GM21515 (cell line): ENCODE measurements at regions not wholly inside any gene's neighbourhood (a gene's known extent, or its start where the extent isn't known, plus 50 kb on each side); places are given as distances from the start of the nearest gene placed in this dataset.

Experiments used
- ATAC-seq: cut with Tn5 transposase; IDR thresholded peaks from one replicate; pipeline ENCODE4 v1.9.1; 2021; ENCODE audit not compliant: unreplicated experiment

- no peak for ATAC-seq
Observed at GRCh38 chr6:78565997-78566396, 301.4 kb upstream of the IRAK1BP1 start.

GRCh38 chr6:78570044-78570443 is 297.3 kb upstream of the IRAK1BP1 start:
- no peak for ATAC-seq

DNA sequence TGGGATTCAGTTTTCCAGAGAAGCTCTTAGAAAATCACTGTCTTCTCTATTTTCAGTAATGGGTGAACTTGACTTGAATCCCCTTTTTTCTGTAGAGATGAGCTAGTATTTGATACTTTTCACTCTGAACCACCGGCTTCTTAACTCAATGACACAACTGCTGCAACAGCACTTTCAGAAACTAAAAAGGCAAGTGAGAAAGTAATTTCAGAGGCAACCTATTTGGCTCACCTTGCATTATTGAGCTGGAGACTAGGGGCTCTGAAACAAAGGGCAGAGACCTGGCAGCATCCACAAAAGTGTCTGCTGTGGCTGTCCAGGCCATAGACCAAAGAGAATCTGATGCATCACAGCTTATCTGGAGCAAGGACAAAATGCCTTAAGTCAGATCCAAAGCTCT is 289.8 kb upstream of the IRAK1BP1 start:
- ATAC-seq, result no peak

DNA sequence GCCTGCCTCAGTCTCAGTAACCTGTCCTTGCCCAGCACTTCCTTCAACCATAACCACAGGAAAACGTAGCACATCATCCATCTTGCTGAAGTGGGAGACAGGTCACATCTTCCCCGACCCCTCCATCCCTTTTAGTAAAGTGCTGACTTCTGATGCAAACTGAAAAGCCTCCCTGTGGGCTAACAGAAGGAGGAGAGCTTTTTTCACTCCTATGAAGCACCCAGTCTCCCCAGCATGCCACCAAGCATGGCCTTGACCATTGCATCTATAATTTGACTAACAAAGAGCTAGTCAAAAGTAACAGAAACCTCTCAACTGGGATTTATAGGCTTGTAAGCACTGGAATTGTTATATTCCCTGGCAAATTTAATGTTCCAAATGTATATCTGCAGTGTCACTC is 288.9 kb upstream of the IRAK1BP1 start:
- ATAC-seq, result no peak

GRCh38 chr6:78580923-78581322 is 286.4 kb upstream of the IRAK1BP1 start:
- no peak for ATAC-seq

DNA sequence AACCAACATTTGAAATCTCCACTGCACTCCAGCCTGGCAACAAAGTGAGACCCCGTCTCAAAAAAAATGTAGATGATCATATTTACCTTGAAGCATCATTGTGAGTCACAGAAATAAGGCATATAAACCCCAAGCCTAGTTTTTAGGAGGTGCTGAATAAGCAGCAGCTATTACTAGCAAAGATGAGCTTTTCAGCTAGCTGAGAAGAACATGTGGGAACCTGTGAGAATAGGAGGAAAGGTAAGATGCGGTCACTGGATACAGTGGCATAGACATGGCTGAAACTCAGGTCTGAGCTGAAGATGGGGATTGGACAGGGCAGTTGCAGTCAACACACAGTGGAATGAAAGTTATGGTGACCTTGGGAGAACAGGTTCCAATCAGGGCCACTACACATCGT is 284.3 kb upstream of the IRAK1BP1 start:
- no peak for ATAC-seq

GRCh38 chr6:78589436-78589835 is 277.9 kb upstream of the IRAK1BP1 start:
- ATAC-seq, result no peak

- no peak for ATAC-seq
Observed at GRCh38 chr6:78593898-78594667, 273.3 kb upstream of the IRAK1BP1 start.

DNA sequence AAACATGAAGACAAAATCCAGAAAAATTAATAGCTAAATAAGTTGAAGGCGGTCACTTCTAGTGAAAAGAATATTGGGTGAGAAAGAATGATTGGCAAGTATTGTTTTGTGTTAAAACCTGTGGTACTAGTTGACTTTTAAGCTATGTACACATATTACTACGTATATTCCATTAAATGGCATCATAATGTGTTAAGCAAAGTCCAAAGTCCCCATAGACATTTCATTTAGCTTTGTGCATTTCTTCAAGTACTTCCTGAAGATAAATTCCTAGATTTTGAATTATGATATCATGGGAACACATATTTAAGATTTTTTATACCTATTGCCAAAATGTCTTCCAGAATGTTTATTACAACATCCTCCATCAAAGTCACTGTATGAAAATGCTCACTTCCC is 272.7 kb upstream of the IRAK1BP1 start:
- no peak for ATAC-seq

- ATAC-seq, result no peak
Observed at GRCh38 chr6:78597966-78598365, 269.4 kb upstream of the IRAK1BP1 start.

GRCh38 chr6:78598966-78599365 is 268.4 kb upstream of the IRAK1BP1 start:
- no peak for ATAC-seq

DNA sequence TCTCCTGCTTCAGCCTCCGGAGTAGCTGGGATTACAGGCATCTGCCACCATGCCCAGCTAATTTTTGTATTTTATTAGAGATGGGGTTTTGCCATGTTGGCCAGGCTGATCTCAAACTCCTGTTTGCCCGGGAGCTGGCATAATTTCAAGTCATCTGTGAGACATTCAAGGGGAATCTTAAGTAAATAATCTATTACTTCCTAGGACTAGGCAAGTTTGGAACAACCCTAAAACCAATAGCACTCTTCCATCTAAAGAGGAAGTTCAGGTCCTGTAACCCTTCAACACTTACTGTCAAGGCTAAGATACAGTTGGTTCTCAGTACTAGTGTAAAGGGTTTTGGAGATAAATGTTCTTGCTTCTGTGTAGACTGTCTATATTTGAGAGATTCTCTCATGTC is 267.8 kb upstream of the IRAK1BP1 start:
- no peak for ATAC-seq

GRCh38 chr6:78605909-78606446 is 261.4 kb upstream of the IRAK1BP1 start:
- ATAC-seq, result no peak

- ATAC-seq, result no peak
Observed at GRCh38 chr6:78607189-78607588, 260.2 kb upstream of the IRAK1BP1 start.

DNA sequence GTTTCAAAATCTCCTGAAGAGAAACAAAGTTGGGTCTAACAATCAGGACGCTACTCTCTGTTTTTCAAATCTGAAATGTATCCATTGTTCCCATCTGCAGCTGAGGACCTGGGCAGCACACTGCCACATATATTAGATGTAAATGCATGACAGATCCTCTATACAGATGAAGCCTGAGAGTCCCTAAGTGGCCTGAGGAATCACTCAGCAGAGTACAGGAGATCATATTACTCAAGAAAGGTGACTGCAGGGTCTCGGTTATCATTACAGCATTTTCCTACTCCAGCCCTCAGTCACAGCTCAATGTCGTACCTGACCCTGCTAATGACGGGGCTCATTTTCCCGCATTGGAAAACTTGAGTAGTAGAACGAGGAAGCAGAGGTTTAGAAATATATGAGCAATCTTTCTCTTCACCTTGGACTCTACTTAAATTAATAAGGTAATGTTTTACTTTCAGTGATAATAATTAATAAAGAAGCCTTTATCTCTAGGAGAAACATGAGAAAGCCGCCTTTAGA is 256.2 kb upstream of the IRAK1BP1 start:
- no peak for ATAC-seq

DNA sequence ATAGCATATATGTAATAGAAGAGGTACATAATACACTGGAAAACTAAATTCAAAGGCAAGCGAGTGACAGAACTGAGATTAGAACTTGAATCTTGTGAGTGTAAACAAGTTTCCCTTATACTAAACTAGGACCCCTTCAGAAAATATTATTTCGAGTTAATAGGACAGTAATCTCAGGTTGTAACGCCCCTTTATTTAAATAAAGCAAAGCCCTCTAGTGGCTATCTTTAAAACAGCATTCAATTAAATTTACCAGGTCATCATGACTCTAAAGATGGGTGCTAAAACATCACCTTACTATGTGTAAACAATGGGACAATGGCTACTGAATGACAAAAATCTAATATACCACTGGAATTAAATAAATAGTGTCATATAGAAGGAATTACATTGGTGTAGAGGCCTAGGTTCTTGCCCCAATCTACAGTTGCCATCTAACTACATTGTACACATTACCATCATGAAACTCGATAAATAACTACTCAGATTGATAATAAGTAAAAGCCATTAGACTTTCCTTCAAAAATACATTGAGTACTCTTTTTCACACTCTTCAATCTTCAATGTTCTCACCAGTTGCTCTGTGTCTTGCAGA is 255.4 kb upstream of the IRAK1BP1 start:
- ATAC-seq, result peak; percentile 52

DNA sequence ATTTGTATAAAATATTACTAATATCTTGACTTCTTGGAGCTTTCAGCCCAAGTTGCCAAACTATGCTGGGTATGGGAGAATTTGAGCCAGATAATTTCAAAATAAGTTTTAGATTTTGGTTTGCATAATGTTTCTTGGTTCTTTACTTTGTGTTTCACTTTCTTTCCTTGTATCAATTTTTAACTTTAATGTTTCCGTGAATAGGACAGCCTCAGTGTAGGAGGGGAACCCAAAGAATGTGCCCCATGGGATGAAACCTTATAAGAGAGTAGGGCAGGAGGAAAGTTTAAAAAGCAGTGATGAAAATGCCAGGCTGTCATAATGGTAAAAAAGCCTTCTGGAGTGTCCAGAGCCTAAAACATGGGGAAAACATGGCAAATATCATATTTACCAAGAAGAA is 252.4 kb upstream of the IRAK1BP1 start:
- ATAC-seq, result no peak

GRCh38 chr6:78615430-78615904 is 251.9 kb upstream of the IRAK1BP1 start:
- no peak for ATAC-seq

DNA sequence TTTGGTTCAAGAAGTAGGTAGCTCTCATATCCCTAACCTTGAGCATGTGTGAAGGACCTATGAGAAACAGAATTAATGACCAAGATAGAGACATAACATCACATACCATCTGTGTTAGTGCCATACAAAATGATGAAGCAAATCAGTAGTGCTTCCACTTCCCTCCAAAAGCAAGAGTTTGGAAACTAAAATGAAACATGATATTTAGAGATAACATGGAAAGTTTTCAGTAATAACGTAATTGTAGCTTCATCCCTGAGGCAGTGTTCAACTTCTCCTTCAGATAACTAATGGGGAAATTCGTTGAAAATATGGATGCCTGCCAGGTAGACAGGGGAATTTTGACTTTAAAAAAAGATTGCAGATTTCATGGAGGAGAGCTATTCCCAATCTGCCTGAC is 248.4 kb upstream of the IRAK1BP1 start:
- no peak for ATAC-seq

GRCh38 chr6:78623554-78623953 is 243.8 kb upstream of the IRAK1BP1 start:
- no peak for ATAC-seq

GRCh38 chr6:78629154-78629721 is 238.1 kb upstream of the IRAK1BP1 start:
- no peak for ATAC-seq

GRCh38 chr6:78629836-78630235 is 237.5 kb upstream of the IRAK1BP1 start:
- no peak for ATAC-seq
